Mucosa of descending colon (tissue), 3 donors: ENCODE measurements at regions not wholly inside any gene's neighbourhood (a gene's known extent, or its start where the extent isn't known, plus 50 kb on each side); places are given as distances from the start of the nearest gene placed in this dataset.

ENCODE experiments used
- ATAC-seq: fragments of 200-7000 bp; cut with Tn5 transposase; one replicate; pipeline ENCODE4 v1.9.1; 2020; ENCODE audit warnings: mild to moderate bottlenecking, moderate library complexity
- DNase-seq, 3 donors: peaks; one replicate each; pipeline ENCODE4 v3.0.0-alpha.2; 2020
- H3K36me3 ChIP-seq: fragments of 200-600 bp; one replicate; pipeline ENCODE4 v1.8.0; 2021; ENCODE audit warnings: low read depth, mild to moderate bottlenecking
- H3K4me1 ChIP-seq: fragments of 200-600 bp; one replicate; pipeline ENCODE4 v1.8.0; 2021; ENCODE audit warnings: low read depth, mild to moderate bottlenecking
- H3K4me3 ChIP-seq: fragments of 200-600 bp; one replicate; pipeline ENCODE4 v1.8.0; 2021; ENCODE audit warnings: mild to moderate bottlenecking
- H3K9me3 ChIP-seq: fragments of 200-600 bp; one replicate; pipeline ENCODE4 v1.8.0; 2021; ENCODE audit warnings: mild to moderate bottlenecking
- intact Hi-C, 2 donors: fragments of 100-400 bp; cut with DNase I in 1 of 2; cut with micrococcal nuclease in 1 of 2; formaldehyde crosslinking; loops; one replicate each; pipeline versions ENCODE4 v1.11.0 to v1.11.1; 2022; cut with DNase I, micrococcal nuclease
- TF ChIP-seq, protein P1 (sequence below): fragments of 200-600 bp; IDR thresholded peaks from one replicate; pipeline ENCODE4 v1.8.0; 2022; ENCODE audit warnings: antibody characterized with exemption, mild to moderate bottlenecking
- donor health status: DM: no; HTN: no; CAD: no; lungs with moderate emphysema.
- donor health status: DM: no; HTN: no; CAD: no.
- donor health status: DM: no; HTN: yes; CAD: no.

DNA sequence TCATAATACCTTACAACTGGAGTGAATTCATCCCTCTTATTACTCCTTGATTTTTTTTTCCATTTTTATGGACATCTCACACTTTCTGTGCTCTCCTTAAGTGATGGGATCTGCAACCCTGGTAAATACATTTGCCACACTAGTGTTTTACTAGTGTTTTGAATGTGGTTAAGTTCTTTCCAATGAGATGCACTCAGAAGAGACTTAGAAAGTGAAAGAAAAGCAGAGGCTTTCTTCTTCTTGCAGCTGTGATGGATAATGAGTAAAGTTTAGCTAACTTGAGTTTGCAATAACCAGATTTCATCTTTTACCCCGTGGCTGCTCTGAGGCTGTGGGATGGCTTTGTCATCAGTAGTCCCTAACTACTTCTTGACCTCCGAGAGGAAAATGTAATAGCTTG lies 1248.4 kb downstream of the NSUN3 start:
- DNase-seq (no peak), ATAC-seq (no peak)
- Histone ChIP-seq H3K4me1 (no peaks in the 10 kb centered on the region), H3K9me3 (no peaks in the 10 kb centered on the region), H3K4me3 (no peak overlapping the region), H3K36me3 (no peaks in the 10 kb centered on the region)
- intact Hi-C loops, result no loop called here
- TF ChIP-seq, protein P1, sequence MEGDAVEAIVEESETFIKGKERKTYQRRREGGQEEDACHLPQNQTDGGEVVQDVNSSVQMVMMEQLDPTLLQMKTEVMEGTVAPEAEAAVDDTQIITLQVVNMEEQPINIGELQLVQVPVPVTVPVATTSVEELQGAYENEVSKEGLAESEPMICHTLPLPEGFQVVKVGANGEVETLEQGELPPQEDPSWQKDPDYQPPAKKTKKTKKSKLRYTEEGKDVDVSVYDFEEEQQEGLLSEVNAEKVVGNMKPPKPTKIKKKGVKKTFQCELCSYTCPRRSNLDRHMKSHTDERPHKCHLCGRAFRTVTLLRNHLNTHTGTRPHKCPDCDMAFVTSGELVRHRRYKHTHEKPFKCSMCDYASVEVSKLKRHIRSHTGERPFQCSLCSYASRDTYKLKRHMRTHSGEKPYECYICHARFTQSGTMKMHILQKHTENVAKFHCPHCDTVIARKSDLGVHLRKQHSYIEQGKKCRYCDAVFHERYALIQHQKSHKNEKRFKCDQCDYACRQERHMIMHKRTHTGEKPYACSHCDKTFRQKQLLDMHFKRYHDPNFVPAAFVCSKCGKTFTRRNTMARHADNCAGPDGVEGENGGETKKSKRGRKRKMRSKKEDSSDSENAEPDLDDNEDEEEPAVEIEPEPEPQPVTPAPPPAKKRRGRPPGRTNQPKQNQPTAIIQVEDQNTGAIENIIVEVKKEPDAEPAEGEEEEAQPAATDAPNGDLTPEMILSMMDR, result no peak

DNA sequence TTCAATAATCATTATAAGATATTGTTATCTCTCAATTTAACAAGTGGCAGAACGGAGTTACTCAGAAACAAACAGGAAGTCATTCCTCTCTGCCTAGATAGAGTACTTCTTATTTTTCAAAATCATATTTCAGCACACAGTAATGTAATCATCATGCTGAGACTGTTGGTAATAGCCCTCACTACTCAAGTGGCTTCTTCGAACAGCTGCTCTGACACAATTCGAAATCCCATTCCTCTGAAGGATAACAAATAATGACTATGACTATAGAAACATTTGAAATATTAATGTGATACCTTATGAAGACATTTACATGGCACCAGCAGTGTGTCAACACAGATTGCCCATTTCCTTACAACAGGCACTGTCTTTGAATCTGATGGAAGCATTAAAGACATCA lies 1249.8 kb downstream of the NSUN3 start:
- no peaks in the 10 kb centered on the region for H3K9me3 ChIP-seq
- ATAC-seq (no peak), DNase-seq (no peak)
- H3K36me3 ChIP-seq, result no peaks in the 10 kb centered on the region
- TF ChIP-seq, protein P1, result no peak
- intact Hi-C loops, result no loop called here
- no peaks in the 10 kb centered on the region for H3K4me1 ChIP-seq
- no peak overlapping the region for H3K4me3 ChIP-seq

DNA sequence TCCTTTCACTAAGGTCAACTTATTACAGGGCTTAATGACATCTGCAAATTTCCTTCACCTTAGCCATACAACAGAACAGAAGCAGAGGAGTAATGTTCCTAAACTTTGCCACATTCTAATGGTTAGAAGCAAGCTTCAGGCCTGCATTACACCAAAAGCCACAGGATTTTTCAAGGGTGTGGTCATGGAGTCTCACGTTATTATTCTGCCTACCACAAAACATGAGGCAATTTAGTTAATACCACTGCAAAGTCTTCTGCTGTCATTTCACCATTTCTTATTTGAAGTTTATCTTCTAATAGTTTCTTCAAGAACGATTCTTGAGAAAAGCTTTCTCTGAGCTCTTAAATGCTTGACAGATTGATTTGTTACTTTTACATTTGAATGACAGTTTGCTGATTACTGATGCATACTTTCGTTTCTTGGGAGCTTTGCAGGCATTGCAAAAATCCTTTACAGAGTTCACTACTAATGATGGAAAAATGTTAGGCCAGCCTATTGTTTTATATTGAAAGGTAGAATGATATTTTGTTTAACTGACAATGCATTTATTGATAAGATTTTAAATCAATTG lies 1257.1 kb downstream of the NSUN3 start:
- H3K4me1 ChIP-seq, result no peaks in the 10 kb centered on the region
- intact Hi-C loops, result no loop called here
- ATAC-seq (no peak), DNase-seq (no peak)
- H3K36me3 ChIP-seq, result no peaks in the 10 kb centered on the region
- no peaks in the 10 kb centered on the region for H3K9me3 ChIP-seq
- no peak overlapping the region for H3K4me3 ChIP-seq
- TF ChIP-seq, protein P1, result no peak

DNA sequence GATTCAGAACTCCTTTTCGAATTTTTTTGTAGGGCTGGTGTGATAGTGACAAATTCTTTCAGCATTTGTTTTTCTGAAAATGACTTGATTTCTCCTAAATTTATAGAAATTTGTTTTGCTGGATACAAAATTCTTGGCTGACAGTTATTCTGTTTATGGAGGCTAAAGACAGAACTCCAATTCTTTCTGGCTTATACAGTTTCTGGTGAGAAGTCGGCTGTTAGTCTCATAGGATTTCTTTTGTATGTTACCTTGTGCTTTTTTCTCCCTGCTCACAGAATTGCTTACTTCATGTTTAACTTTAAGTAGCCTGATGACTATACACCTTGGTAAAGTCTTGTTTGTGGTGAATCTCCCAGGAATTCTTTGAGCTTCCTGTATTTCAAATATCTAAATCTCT lies 1264.6 kb downstream of the NSUN3 start:
- intact Hi-C loops, result no loop called here
- Histone ChIP-seq H3K4me3 (no peak overlapping the region), H3K36me3 (no peaks in the 10 kb centered on the region), H3K4me1 (no peaks in the 10 kb centered on the region), H3K9me3 (peaks cover 5% of the 10 kb centered on the region)
- no peak for ATAC-seq
- TF ChIP-seq, protein P1, result no peak
- DNase-seq, result no peak

DNA sequence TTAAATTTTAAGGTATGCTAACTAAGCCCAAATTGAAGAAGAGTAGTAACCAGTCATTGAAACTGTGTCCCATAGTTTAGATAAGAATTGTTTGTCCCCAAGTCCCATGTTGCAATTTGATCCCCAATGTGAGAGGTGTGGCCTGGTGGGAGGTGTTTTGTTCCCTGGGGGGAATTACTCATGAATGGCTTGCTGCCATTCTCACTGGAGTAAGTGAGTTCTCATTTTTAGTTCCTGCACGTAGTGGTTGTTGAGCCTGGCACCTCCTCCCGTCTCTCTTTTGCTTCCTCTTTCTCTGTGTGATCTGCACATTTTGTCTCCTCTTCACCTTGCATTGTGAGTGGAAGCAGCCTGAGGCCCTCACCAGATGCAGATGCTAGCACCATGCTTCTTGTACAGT lies 1271.0 kb downstream of the NSUN3 start:
- TF ChIP-seq, protein P1, result no peak
- intact Hi-C loops, result no loop called here
- Histone ChIP-seq H3K9me3 (no peaks in the 10 kb centered on the region), H3K36me3 (no peaks in the 10 kb centered on the region), H3K4me1 (no peaks in the 10 kb centered on the region), H3K4me3 (no peak overlapping the region)
- DNase-seq, result no peak
- no peak for ATAC-seq

DNA sequence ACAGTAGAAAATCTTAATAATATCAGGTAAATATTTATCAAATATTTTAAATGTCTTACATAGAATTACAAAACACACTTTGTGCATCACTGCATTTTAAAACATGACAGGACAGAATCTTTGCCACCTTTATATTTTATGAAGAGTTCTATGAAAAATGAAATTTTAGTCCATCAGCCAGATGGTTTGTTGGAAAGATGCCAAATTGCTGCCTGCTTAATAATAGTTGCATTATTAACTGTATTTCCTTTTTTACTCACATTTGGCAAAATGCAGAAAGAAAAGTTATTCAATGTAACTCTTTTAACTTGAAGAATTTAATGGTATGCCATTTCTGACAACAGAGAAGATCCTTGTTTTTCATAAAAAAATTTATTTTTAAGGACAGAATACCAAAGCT lies 1271.6 kb downstream of the NSUN3 start:
- DNase-seq, result no peak
- TF ChIP-seq, protein P1, result no peak
- intact Hi-C loops, result no loop called here
- H3K9me3 ChIP-seq, result no peaks in the 10 kb centered on the region
- no peak for ATAC-seq
- H3K4me3 ChIP-seq, result no peak overlapping the region
- no peaks in the 10 kb centered on the region for H3K36me3 ChIP-seq
- no peaks in the 10 kb centered on the region for H3K4me1 ChIP-seq
